Naive thymus-derived CD8-positive, alpha-beta T cell (primary cell): ENCODE measurements at regions not wholly inside any gene's neighbourhood (a gene's known extent, or its start where the extent isn't known, plus 50 kb on each side); places are given as distances from the start of the nearest gene placed in this dataset.

Source experiments
- ATAC-seq, 2 donors: fragments of 150-1000 bp; cut with Tn5 transposase in 1 of 2; sonication (Bioruptor Pico), chemical (Tn5 transposase) in 1 of 2; 1 replicate in 1 of 2; 2 replicates in 1 of 2; pipeline ENCODE4 v1.10.0; 2021; ENCODE audit warnings: mild to moderate bottlenecking in 2 of 2, moderate library complexity in 2 of 2
- POLR2A ChIA-PET: fragments of 350-600 bp; sonication (Branson Sonifier 250); formaldehyde crosslinking; loops from one replicate; lab custom pipeline; 2021; ENCODE audit warnings: antibody characterized with exemption; lab: Charles Lee
- DNase-seq, 10 donors: peaks; one replicate each; pipeline versions ENCODE4 v3.0.0 to v3.0.0-alpha.2; 2020 to 2022
- H3K27ac Mint-ChIP-seq, 10 donors: one replicate each; pipeline ENCODE4 v1.8.0; 2020 to 2022; ENCODE audit warnings: mild to moderate bottlenecking in 10 of 10, mixed read lengths in 10 of 10, moderate library complexity in 4 of 10, inconsistent platforms in 1 of 10
- H3K27me3 Mint-ChIP-seq, 5 donors: one replicate each; pipeline ENCODE4 v1.8.0; 2021 to 2022; ENCODE audit warnings: mixed read lengths in 5 of 5
- H3K36me3 Mint-ChIP-seq, 3 donors: one replicate each; pipeline ENCODE4 v1.8.0; 2020 to 2022; ENCODE audit warnings: mixed read lengths in 3 of 3, mild to moderate bottlenecking in 2 of 3, inconsistent platforms in 1 of 3
- H3K4me1 Mint-ChIP-seq, 4 donors: one replicate each; pipeline ENCODE4 v1.8.0; 2021 to 2022; ENCODE audit warnings: mixed read lengths in 4 of 4
- H3K4me3 Mint-ChIP-seq, 10 donors: one replicate each; pipeline ENCODE4 v1.8.0; 2020 to 2022; ENCODE audit warnings: mild to moderate bottlenecking in 10 of 10, mixed read lengths in 10 of 10, moderate library complexity in 6 of 10, inconsistent platforms in 1 of 10
- H3K9me3 Mint-ChIP-seq, 9 donors: one replicate each; pipeline ENCODE4 v1.8.0; 2020 to 2022; ENCODE audit warnings: mixed read lengths in 9 of 9, mild to moderate bottlenecking in 3 of 9, inconsistent platforms in 1 of 9, moderate library complexity in 1 of 9

GRCh38 chr3:147471741-147472140 is 62.6 kb downstream of the ZIC1 start:
- no peak overlapping the region for H3K27ac Mint-ChIP-seq
- H3K9me3 Mint-ChIP-seq, result peaks cover 0 to 26% (median 10%) of the 10 kb centered on the region in 9 donors
- H3K4me3 Mint-ChIP-seq, result no peak overlapping the region
- ATAC-seq, result no peak
- POLR2A ChIA-PET, result no interaction called here
- H3K27me3 Mint-ChIP-seq, result peaks cover 0 to 1% (median 0%) of the 10 kb centered on the region in 5 donors
- H3K36me3 Mint-ChIP-seq, result no peaks in the 10 kb centered on the region
- no peaks in the 10 kb centered on the region for H3K4me1 Mint-ChIP-seq
- no peak for DNase-seq

GRCh38 chr3:147472846-147473245 is 63.7 kb downstream of the ZIC1 start:
- H3K27me3 Mint-ChIP-seq, result peaks cover 0 to 1% (median 0%) of the 10 kb centered on the region in 5 donors
- DNase-seq, result no peak
- POLR2A ChIA-PET, result no interaction called here
- no peak for ATAC-seq
- H3K4me1 Mint-ChIP-seq, result no peaks in the 10 kb centered on the region
- H3K27ac Mint-ChIP-seq, result no peak overlapping the region
- no peak overlapping the region for H3K4me3 Mint-ChIP-seq
- H3K9me3 Mint-ChIP-seq, result peaks cover 0 to 19% (median 8%) of the 10 kb centered on the region in 9 donors
- H3K36me3 Mint-ChIP-seq, result no peaks in the 10 kb centered on the region

GRCh38 chr3:147483145-147483544 is 74.0 kb downstream of the ZIC1 start:
- Mint-ChIP-seq H3K36me3 (no peaks in the 10 kb centered on the region), H3K9me3 (peaks cover 0 to 17% (median 3%) of the 10 kb centered on the region in 9 donors)

GRCh38 chr3:147483578-147483977 is 74.4 kb downstream of the ZIC1 start:
- no peaks in the 10 kb centered on the region for H3K27me3 Mint-ChIP-seq
- no peak overlapping the region for H3K4me3 Mint-ChIP-seq
- no peak overlapping the region for H3K27ac Mint-ChIP-seq
- ATAC-seq (no peak), DNase-seq (no peak)
- peaks cover 0 to 2% (median 0%) of the 10 kb centered on the region in 4 donors for H3K4me1 Mint-ChIP-seq
- H3K9me3 Mint-ChIP-seq, result peaks cover 0 to 17% (median 3%) of the 10 kb centered on the region in 9 donors
- no peaks in the 10 kb centered on the region for H3K36me3 Mint-ChIP-seq
- POLR2A ChIA-PET, result no interaction called here

More at GRCh38 chr3:147483145-147483544, 74.0 kb downstream of the ZIC1 start:
- no peak for DNase-seq
- Mint-ChIP-seq H3K27me3 (no peaks in the 10 kb centered on the region), H3K4me1 (peaks cover 0 to 2% (median 0%) of the 10 kb centered on the region in 4 donors), H3K27ac (no peak overlapping the region), H3K4me3 (no peak overlapping the region)
- POLR2A ChIA-PET, result no interaction called here
- ATAC-seq, result no peak

- Mint-ChIP-seq H3K36me3 (no peaks in the 10 kb centered on the region), H3K4me1 (no peaks in the 10 kb centered on the region), H3K27me3 (no peaks in the 10 kb centered on the region), H3K27ac (no peak overlapping the region), H3K9me3 (peaks cover 0 to 6% (median 0%) of the 10 kb centered on the region in 9 donors), H3K4me3 (no peak overlapping the region)
- POLR2A ChIA-PET, result no interaction called here
- ATAC-seq (no peak), DNase-seq (no peak)
Observed at GRCh38 chr3:147493065-147493464, 83.9 kb downstream of the ZIC1 start.

GRCh38 chr3:147493666-147494065 is 84.5 kb downstream of the ZIC1 start:
- H3K27ac Mint-ChIP-seq, result no peak overlapping the region
- H3K4me3 Mint-ChIP-seq, result no peak overlapping the region
- DNase-seq, result no peak
- no peaks in the 10 kb centered on the region for H3K4me1 Mint-ChIP-seq
- no peak for ATAC-seq
- POLR2A ChIA-PET, result no interaction called here
- no peaks in the 10 kb centered on the region for H3K36me3 Mint-ChIP-seq
- no peaks in the 10 kb centered on the region for H3K27me3 Mint-ChIP-seq
- H3K9me3 Mint-ChIP-seq, result peaks cover 0 to 6% (median 0%) of the 10 kb centered on the region in 9 donors

GRCh38 chr3:147497286-147497685 is 88.1 kb downstream of the ZIC1 start:
- H3K27me3 Mint-ChIP-seq, result no peaks in the 10 kb centered on the region
- H3K36me3 Mint-ChIP-seq, result no peaks in the 10 kb centered on the region
- H3K9me3 Mint-ChIP-seq, result peaks cover 0 to 5% (median 0%) of the 10 kb centered on the region in 9 donors
- no peak overlapping the region for H3K27ac Mint-ChIP-seq
- H3K4me3 Mint-ChIP-seq, result no peak overlapping the region
- ATAC-seq, result no peak
- no peak for DNase-seq
- POLR2A ChIA-PET, result no interaction called here
- H3K4me1 Mint-ChIP-seq, result no peaks in the 10 kb centered on the region

GRCh38 chr3:147507638-147508286 is 98.6 kb downstream of the ZIC1 start:
- no peak for DNase-seq
- H3K4me1 Mint-ChIP-seq, result no peaks in the 10 kb centered on the region
- H3K9me3 Mint-ChIP-seq, result no peaks in the 10 kb centered on the region
- no peak for ATAC-seq
- POLR2A ChIA-PET, result no interaction called here
- H3K4me3 Mint-ChIP-seq, result no peak overlapping the region
- H3K36me3 Mint-ChIP-seq, result no peaks in the 10 kb centered on the region
- no peaks in the 10 kb centered on the region for H3K27me3 Mint-ChIP-seq
- H3K27ac Mint-ChIP-seq, result no peak overlapping the region

GRCh38 chr3:147509448-147509847 is 100.3 kb downstream of the ZIC1 start:
- Mint-ChIP-seq H3K27ac (no peak overlapping the region), H3K4me3 (no peak overlapping the region), H3K36me3 (no peaks in the 10 kb centered on the region), H3K9me3 (no peaks in the 10 kb centered on the region), H3K4me1 (no peaks in the 10 kb centered on the region), H3K27me3 (no peaks in the 10 kb centered on the region)
- no peak for ATAC-seq
- POLR2A ChIA-PET, result no interaction called here
- DNase-seq, result no peak

- no peak for DNase-seq
- ATAC-seq, result no peak
- H3K9me3 Mint-ChIP-seq, result peaks cover 0 to 9% (median 0%) of the 10 kb centered on the region in 9 donors
- POLR2A ChIA-PET, result no interaction called here
- no peaks in the 10 kb centered on the region for H3K4me1 Mint-ChIP-seq
- H3K36me3 Mint-ChIP-seq, result no peaks in the 10 kb centered on the region
- H3K27me3 Mint-ChIP-seq, result no peaks in the 10 kb centered on the region
- no peak overlapping the region for H3K27ac Mint-ChIP-seq
- H3K4me3 Mint-ChIP-seq, result no peak overlapping the region
Observed at GRCh38 chr3:147513785-147514184, 104.6 kb downstream of the ZIC1 start.

- no peaks in the 10 kb centered on the region for H3K4me1 Mint-ChIP-seq
- no peaks in the 10 kb centered on the region for H3K27me3 Mint-ChIP-seq
- POLR2A ChIA-PET, result no interaction called here
- no peak for ATAC-seq
- DNase-seq, result no peak
- H3K36me3 Mint-ChIP-seq, result no peaks in the 10 kb centered on the region
- H3K4me3 Mint-ChIP-seq, result no peak overlapping the region
- no peak overlapping the region for H3K27ac Mint-ChIP-seq
- H3K9me3 Mint-ChIP-seq, result peaks cover 0 to 9% (median 2%) of the 10 kb centered on the region in 9 donors
Observed at GRCh38 chr3:147514366-147515160, 105.4 kb downstream of the ZIC1 start.

- no peak overlapping the region for H3K27ac Mint-ChIP-seq
Observed at GRCh38 chr3:147518465-147518864, 109.3 kb downstream of the ZIC1 start.

GRCh38 chr3:147521646-147522045 is 112.5 kb downstream of the ZIC1 start:
- H3K9me3 Mint-ChIP-seq, result peaks cover 0 to 31% (median 10%) of the 10 kb centered on the region in 9 donors
- H3K4me3 Mint-ChIP-seq, result no peak overlapping the region
- POLR2A ChIA-PET, result no interaction called here
- H3K27ac Mint-ChIP-seq, result no peak overlapping the region
- H3K36me3 Mint-ChIP-seq, result no peaks in the 10 kb centered on the region
- DNase-seq (no peak), ATAC-seq (no peak)
- H3K4me1 Mint-ChIP-seq, result no peaks in the 10 kb centered on the region
- H3K27me3 Mint-ChIP-seq, result no peaks in the 10 kb centered on the region

More at GRCh38 chr3:147518465-147518864, 109.3 kb downstream of the ZIC1 start:
- ATAC-seq, result no peak
- Mint-ChIP-seq H3K4me1 (no peaks in the 10 kb centered on the region), H3K9me3 (peaks cover 0 to 16% (median 2%) of the 10 kb centered on the region in 9 donors), H3K27me3 (no peaks in the 10 kb centered on the region), H3K4me3 (no peak overlapping the region), H3K36me3 (no peaks in the 10 kb centered on the region)
- no peak for DNase-seq
- POLR2A ChIA-PET, result no interaction called here
